B cell (primary cell): ENCODE measurements at regions not wholly inside any gene's neighbourhood (a gene's known extent, or its start where the extent isn't known, plus 50 kb on each side); places are given as distances from the start of the nearest gene placed in this dataset.

Experiments used
- EZH2 ChIP-seq: IDR thresholded peaks from 2 replicates; pipeline ENCODE4 v1.6.1; 2012; ENCODE audit warnings: borderline replicate concordance, low read depth, mild to moderate bottlenecking, moderate library complexity, low read length; ENCODE audit not compliant: insufficient read depth, poor library complexity, severe bottlenecking
- TF ChIP-seq, protein P1 (sequence below): fragments of 200-600 bp; IDR thresholded peaks from one replicate; pipeline ENCODE4 v1.8.0; 2022; ENCODE audit warnings: antibody characterized with exemption, mild to moderate bottlenecking

- TF ChIP-seq, protein P1, sequence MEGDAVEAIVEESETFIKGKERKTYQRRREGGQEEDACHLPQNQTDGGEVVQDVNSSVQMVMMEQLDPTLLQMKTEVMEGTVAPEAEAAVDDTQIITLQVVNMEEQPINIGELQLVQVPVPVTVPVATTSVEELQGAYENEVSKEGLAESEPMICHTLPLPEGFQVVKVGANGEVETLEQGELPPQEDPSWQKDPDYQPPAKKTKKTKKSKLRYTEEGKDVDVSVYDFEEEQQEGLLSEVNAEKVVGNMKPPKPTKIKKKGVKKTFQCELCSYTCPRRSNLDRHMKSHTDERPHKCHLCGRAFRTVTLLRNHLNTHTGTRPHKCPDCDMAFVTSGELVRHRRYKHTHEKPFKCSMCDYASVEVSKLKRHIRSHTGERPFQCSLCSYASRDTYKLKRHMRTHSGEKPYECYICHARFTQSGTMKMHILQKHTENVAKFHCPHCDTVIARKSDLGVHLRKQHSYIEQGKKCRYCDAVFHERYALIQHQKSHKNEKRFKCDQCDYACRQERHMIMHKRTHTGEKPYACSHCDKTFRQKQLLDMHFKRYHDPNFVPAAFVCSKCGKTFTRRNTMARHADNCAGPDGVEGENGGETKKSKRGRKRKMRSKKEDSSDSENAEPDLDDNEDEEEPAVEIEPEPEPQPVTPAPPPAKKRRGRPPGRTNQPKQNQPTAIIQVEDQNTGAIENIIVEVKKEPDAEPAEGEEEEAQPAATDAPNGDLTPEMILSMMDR, result no peak
- TF ChIP-seq EZH2, result no peak
These were observed 173.1 kb downstream of the MC4R start for GRCh38 chr18:60199505-60199904.
